H1 (cell line): ENCODE measurements at regions not wholly inside any gene's neighbourhood (a gene's known extent, or its start where the extent isn't known, plus 50 kb on each side); places are given as distances from the start of the nearest gene placed in this dataset.

Experiments used
- CTCF ChIA-PET: fragments of 300-600 bp; sonication (Branson Sonifier 250); formaldehyde crosslinking; loops from one replicate; lab custom pipeline; 2021; ENCODE audit not compliant: partially characterized antibody; lab: Charles Lee
- POLR2A ChIA-PET: fragments of 300-600 bp; sonication (Branson Sonifier 250); formaldehyde crosslinking; loops from one replicate; lab custom pipeline; 2021; ENCODE audit warnings: inconsistent platforms; ENCODE audit not compliant: partially characterized antibody; lab: Charles Lee
- DNase-seq, 2 experiments: peaks; one replicate each; pipeline versions ENCODE4 v3.0.0 to v3.0.0-alpha.2; 2010 to 2022; ENCODE audit warnings: low spot score in 2 of 2, low read depth in 1 of 2, mixed read lengths in 1 of 2
- FAIRE-seq: peaks from 2 replicates; lab custom pipeline; 2011; peaks lifted over from hg19 to GRCh38; lab: Jason Lieb, UNC
- H2AFZ ChIP-seq: 2 replicates; pipeline ENCODE4 v1.8.1; 2012; ENCODE audit warnings: low read length, inconsistent platforms
- H2AK5ac ChIP-seq: 2 replicates; pipeline ENCODE4 v1.6.1; 2013; ENCODE audit warnings: low read depth, low read length
- H2BK120ac ChIP-seq: replicated peaks from 2 replicates; pipeline ENCODE3; 2013; ENCODE audit warnings: low read depth, low read length, inconsistent platforms
- H2BK12ac ChIP-seq: 2 replicates; pipeline ENCODE4 v1.6.1; 2013; ENCODE audit warnings: low read depth, low read length
- H2BK15ac ChIP-seq: 2 replicates; pipeline ENCODE4 v1.6.1; 2013; ENCODE audit warnings: low read length
- H2BK20ac ChIP-seq: 2 replicates; pipeline ENCODE4 v1.6.1; 2013; ENCODE audit warnings: low read length
- H2BK5ac ChIP-seq: 2 replicates; pipeline ENCODE4 v1.6.1; 2013; ENCODE audit warnings: low read depth, low read length
- H3K14ac ChIP-seq: 2 replicates; pipeline ENCODE4 v1.6.1; 2013; ENCODE audit warnings: inconsistent platforms; ENCODE audit not compliant: insufficient read length
- H3K18ac ChIP-seq: 2 replicates; pipeline ENCODE4 v1.6.1; 2013; ENCODE audit warnings: low read length; ENCODE audit errors: extremely low read depth
- H3K23ac ChIP-seq: 2 replicates; pipeline ENCODE4 v1.6.1; 2013; ENCODE audit warnings: inconsistent platforms; ENCODE audit not compliant: insufficient read length
- H3K23me2 ChIP-seq: 2 replicates; pipeline ENCODE4 v1.6.1; 2013; ENCODE audit warnings: low read depth, low read length
- H3K27ac ChIP-seq: 2 replicates; pipeline ENCODE4 v1.6.1; 2011; ENCODE audit warnings: low read depth, low read length, inconsistent platforms
- H3K27me3 ChIP-seq, 4 experiments: replicated peaks in 1 of 4; 1 replicate in 1 of 4; 2 replicates in 3 of 4; pipeline versions ENCODE4 v1.6.1 to v1.8.1; 2011 to 2013; ENCODE audit warnings: low read length in 3 of 4, mild to moderate bottlenecking in 3 of 4, inconsistent platforms in 2 of 4, mixed read lengths in 2 of 4, moderate library complexity in 1 of 4; ENCODE audit not compliant: control insufficient read depth in 3 of 4, insufficient read depth in 3 of 4; ENCODE audit errors: extremely low read depth in 1 of 4
- H3K36me3 ChIP-seq, 4 experiments: 2 replicates each; pipeline versions ENCODE4 v1.6.1 to v1.8.1; 2011 to 2013; ENCODE audit warnings: mild to moderate bottlenecking in 4 of 4, low read length in 3 of 4, moderate library complexity in 2 of 4, control low read depth in 1 of 4, inconsistent platforms in 1 of 4; ENCODE audit not compliant: insufficient read depth in 4 of 4, control insufficient read depth in 2 of 4
- H3K4ac ChIP-seq: replicated peaks from 2 replicates; pipeline ENCODE3; 2013; ENCODE audit warnings: low read length, low read depth, mixed read lengths, inconsistent platforms; ENCODE audit not compliant: insufficient read length
- H3K4me1 ChIP-seq, 4 experiments: replicated peaks in 1 of 4; 1 replicate in 1 of 4; 2 replicates in 3 of 4; pipeline versions ENCODE4 v1.6.1 to v1.8.1; 2011 to 2013; ENCODE audit warnings: low read length in 3 of 4, inconsistent platforms in 2 of 4, mixed read lengths in 1 of 4; ENCODE audit not compliant: insufficient read depth in 4 of 4, control insufficient read depth in 3 of 4
- H3K4me2 ChIP-seq, 2 experiments: 2 replicates each; pipeline versions ENCODE4 v1.6.1 to v1.8.1; 2011 to 2013; ENCODE audit warnings: low read depth in 2 of 2, low read length in 2 of 2, control low read depth in 1 of 2, inconsistent platforms in 1 of 2, mild to moderate bottlenecking in 1 of 2; ENCODE audit not compliant: insufficient read depth in 1 of 2
- H3K4me3 ChIP-seq, 4 experiments: fragments of 200-600, 300-600 bp in 1 of 4; sonication (generic), shearing (Covaris generic), sonication (Bioruptor Twin) in 1 of 4; 2 replicates each; pipeline versions ENCODE4 v1.5.1 to v1.8.1; 2011 to 2016; ENCODE audit warnings: low read length in 4 of 4, low read depth in 3 of 4, control low read depth in 2 of 4, inconsistent platforms in 2 of 4, mild to moderate bottlenecking in 2 of 4, mixed read lengths in 1 of 4, moderate library complexity in 1 of 4; ENCODE audit not compliant: insufficient read depth in 2 of 4; ENCODE audit errors: extremely low read depth in 1 of 4
- H3K56ac ChIP-seq: replicated peaks from 2 replicates; pipeline ENCODE3; 2013; ENCODE audit warnings: low read depth, mild to moderate bottlenecking, mixed read lengths, low read length, inconsistent platforms; ENCODE audit not compliant: insufficient read length
- H3K79me1 ChIP-seq: 2 replicates; pipeline ENCODE4 v1.6.1; 2013; ENCODE audit warnings: low read depth, low read length, control low read depth
- H3K79me2 ChIP-seq, 2 experiments: 2 replicates each; pipeline versions ENCODE4 v1.6.1 to v1.8.1; 2012 to 2013; ENCODE audit warnings: low read length in 2 of 2, mild to moderate bottlenecking in 2 of 2, inconsistent platforms in 1 of 2; ENCODE audit not compliant: insufficient read depth in 2 of 2, control insufficient read depth in 1 of 2
- H3K9ac ChIP-seq, 4 experiments: replicated peaks in 1 of 4; 1 replicate in 1 of 4; 2 replicates in 3 of 4; pipeline versions ENCODE4 v1.6.1 to v1.8.1; 2011 to 2013; ENCODE audit warnings: low read depth in 3 of 4, low read length in 3 of 4, control low read depth in 2 of 4, mild to moderate bottlenecking in 2 of 4, moderate library complexity in 2 of 4, inconsistent platforms in 1 of 4; ENCODE audit errors: extremely low read depth in 1 of 4
- H3K9me3 ChIP-seq, 2 experiments: 2 replicates each; pipeline versions ENCODE4 v1.6.1 to v1.8.1; 2012 to 2013; ENCODE audit warnings: mild to moderate bottlenecking in 2 of 2, moderate library complexity in 2 of 2, control low read depth in 1 of 2, inconsistent platforms in 1 of 2, low read depth in 1 of 2, low read length in 1 of 2, mixed read lengths in 1 of 2; ENCODE audit not compliant: insufficient read depth in 2 of 2
- H4K20me1 ChIP-seq, 2 experiments: replicated peaks in 1 of 2; 2 replicates each; pipeline versions ENCODE3 to v1.8.1; 2011 to 2013; ENCODE audit warnings: inconsistent platforms in 2 of 2, low read length in 2 of 2, mild to moderate bottlenecking in 1 of 2; ENCODE audit not compliant: insufficient read depth in 2 of 2, control insufficient read depth in 1 of 2
- H4K5ac ChIP-seq: 2 replicates; pipeline ENCODE4 v1.6.1; 2013; ENCODE audit warnings: low read length, low read depth, mixed read lengths, inconsistent platforms; ENCODE audit not compliant: insufficient read length
- H4K8ac ChIP-seq: 2 replicates; pipeline ENCODE4 v1.8.0; 2013; ENCODE audit warnings: mild to moderate bottlenecking, moderate library complexity, low read length, inconsistent platforms; ENCODE audit not compliant: insufficient read depth; ENCODE audit errors: extremely low read depth
- H4K91ac ChIP-seq: replicated peaks from 2 replicates; pipeline ENCODE3; 2013; ENCODE audit warnings: low read length, mixed read lengths, inconsistent platforms; ENCODE audit not compliant: insufficient read length
- BACH1 ChIP-seq: IDR thresholded peaks from 2 replicates; pipeline ENCODE4 v1.6.1; 2012; ENCODE audit warnings: low read length, improper control_type of control experiment
- CHD2 ChIP-seq: IDR thresholded peaks from 2 replicates; pipeline ENCODE4 v1.6.1; 2012; ENCODE audit warnings: low read length, improper control_type of control experiment
- CTCF ChIP-seq, 3 experiments: IDR thresholded peaks; 1 replicate in 2 of 3; 2 replicates in 1 of 3; pipeline versions ENCODE4 v1.5.1 to v1.6.1; 2011; ENCODE audit warnings: low read length in 3 of 3, mild to moderate bottlenecking in 3 of 3, inconsistent platforms in 2 of 3, low read depth in 1 of 3, moderate library complexity in 1 of 3; ENCODE audit not compliant: insufficient read depth in 1 of 3; ENCODE audit errors: control extremely low read depth in 1 of 3
- JUN ChIP-seq: IDR thresholded peaks from 2 replicates; pipeline ENCODE4 v1.6.1; 2011; ENCODE audit warnings: low read depth, mild to moderate bottlenecking, improper control_type of control experiment, low read length
- KDM5A ChIP-seq: fragments of 200-600 bp; IDR thresholded peaks from 2 replicates; pipeline ENCODE4 v1.7.1; 2012; ENCODE audit warnings: mild to moderate bottlenecking, low read length, inconsistent platforms, mixed read lengths
- MAFK ChIP-seq: IDR thresholded peaks from 2 replicates; pipeline ENCODE4 v1.6.1; 2012; ENCODE audit warnings: low read depth, mild to moderate bottlenecking, improper control_type of control experiment, low read length
- SIX5 ChIP-seq: IDR thresholded peaks from 2 replicates; pipeline ENCODE4 v1.6.1; 2011; ENCODE audit warnings: mild to moderate bottlenecking, low read depth, low read length
- SP1 ChIP-seq: IDR thresholded peaks from 2 replicates; pipeline ENCODE4 v1.6.1; 2011; ENCODE audit warnings: low read depth, low read length
- TCF12 ChIP-seq: IDR thresholded peaks from 2 replicates; pipeline ENCODE4 v1.6.1; 2011; ENCODE audit warnings: low read depth, mild to moderate bottlenecking, low read length
- WGBS, 2 experiments: shearing (Covaris generic) in 1 of 2; methylation state at CpG; one replicate each; pipeline versions ENCODE4 v1.1.6 to v1.1.7; 2013 to 2015; ENCODE audit warnings: low lambda C conversion rate in 2 of 2, mixed read lengths in 2 of 2, inconsistent platforms in 1 of 2, low coverage in 1 of 2, missing lambda C conversion rate in 1 of 2; ENCODE audit not compliant: insufficient replicate concordance in 2 of 2, insufficient coverage in 1 of 2, insufficient read length in 1 of 2; ENCODE audit errors: extremely low coverage in 1 of 2, missing lambda C conversion rate in 1 of 2; 5-methylcytosine and 5-hydroxymethylcytosine counted together

GRCh38 chr5:126023994-126024441 is 399.2 kb upstream of the GRAMD2B start:
- 86% methylated on average over 2 of the region's 2 CpGs; no CpG with 5 or more reads in 1 of the 2 experiments for WGBS, 2 experiments
- H3K27me3 ChIP-seq, result no peaks in the 10 kb centered on the region; a peak in 1 of 7 replicates
- H3K27ac ChIP-seq, result no peak overlapping the region
- H2BK12ac ChIP-seq, result no peak overlapping the region
- FAIRE-seq (no peak), DNase-seq (no peak)
- H2BK20ac ChIP-seq, result no peak overlapping the region
- no peak overlapping the region for H3K14ac ChIP-seq
- H2BK15ac ChIP-seq, result no peak overlapping the region
- H3K56ac ChIP-seq, result no peak overlapping the region
- no peak overlapping the region for H4K8ac ChIP-seq
- POLR2A ChIA-PET, result no interaction called here
- no peaks in the 10 kb centered on the region for H3K79me2 ChIP-seq
- H3K36me3 ChIP-seq, result no peaks in the 10 kb centered on the region
- H4K91ac ChIP-seq, result no peak overlapping the region
- no peak overlapping the region for H2BK5ac ChIP-seq
- H3K18ac ChIP-seq, result no peak overlapping the region
- no peak overlapping the region for H2AK5ac ChIP-seq
- no peak for TF ChIP-seq TCF12
- TF ChIP-seq CTCF (IDR thresholded peaks at IDR 0.05; ENCODE audit: control extremely low read depth in 1 of 3, insufficient read depth in 1 of 3, low read depth in 1 of 3, low read length in 3 of 3), result no peak
- no peak for TF ChIP-seq KDM5A
- no peak for TF ChIP-seq SP1
- TF ChIP-seq BACH1, result no peak
- no peak for TF ChIP-seq JUN
- no peak for TF ChIP-seq SIX5
- no peak for TF ChIP-seq CHD2
- TF ChIP-seq MAFK, result no peak
- H3K4ac ChIP-seq, result no peak overlapping the region
- no peaks in the 10 kb centered on the region for H3K79me1 ChIP-seq
- H3K4me1 ChIP-seq, result no peaks in the 10 kb centered on the region
- no peak overlapping the region for H2AFZ ChIP-seq
- CTCF ChIA-PET, result no interaction called here
- H2BK120ac ChIP-seq, result no peak overlapping the region
- no peak overlapping the region for H3K9ac ChIP-seq
- no peaks in the 10 kb centered on the region for H4K20me1 ChIP-seq
- no peak overlapping the region for H3K23ac ChIP-seq
- H4K5ac ChIP-seq, result no peak overlapping the region
- H3K9me3 ChIP-seq, result peaks cover 3 to 4% of the 10 kb centered on the region in 2 experiments; a peak in 2 of 4 replicates
- no peak overlapping the region for H3K4me3 ChIP-seq
- H3K23me2 ChIP-seq, result no peaks in the 10 kb centered on the region
- H3K4me2 ChIP-seq, result no peak overlapping the region
